NCI-H526 treated with DMSO at 0.1 percent for 48 hours (cell line): ENCODE measurements at regions not wholly inside any gene's neighbourhood (a gene's known extent, or its start where the extent isn't known, plus 50 kb on each side); places are given as distances from the start of the nearest gene placed in this dataset.
A peak's percentile ranks its signal among the peaks of the same experiment; 100 is the strongest.
"Not testable (repeated sequence)": the region's sequence is repeated elsewhere in the genome, so short reads cannot be mapped to it uniquely, and the experiment has no call there.

ENCODE experiments used
- DNase-seq: peaks from one replicate; lab custom pipeline; 2025; lab: John Stamatoyannopoulos, UW

DNA sequence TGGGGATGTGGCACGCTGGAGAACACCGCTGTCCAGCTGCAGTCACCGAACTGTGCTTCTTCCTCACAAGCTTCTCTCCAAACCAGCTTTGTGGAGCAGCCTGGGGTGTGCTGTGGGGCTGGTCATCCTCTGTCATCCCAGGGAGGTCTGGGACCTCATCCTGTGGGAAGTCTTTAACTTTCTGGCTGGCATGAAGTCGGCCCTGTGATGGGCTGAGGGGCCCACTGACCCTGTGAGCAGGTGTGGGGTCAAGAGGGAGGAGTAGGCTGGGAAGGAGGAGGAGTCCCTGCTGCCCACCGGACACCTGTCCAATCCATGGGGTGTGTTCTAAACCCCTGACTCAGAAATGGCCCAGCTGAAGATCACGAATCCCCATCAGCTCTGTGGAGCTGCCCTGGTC, 136.2 kb upstream of the SHH start:
- no peak for DNase-seq

DNA sequence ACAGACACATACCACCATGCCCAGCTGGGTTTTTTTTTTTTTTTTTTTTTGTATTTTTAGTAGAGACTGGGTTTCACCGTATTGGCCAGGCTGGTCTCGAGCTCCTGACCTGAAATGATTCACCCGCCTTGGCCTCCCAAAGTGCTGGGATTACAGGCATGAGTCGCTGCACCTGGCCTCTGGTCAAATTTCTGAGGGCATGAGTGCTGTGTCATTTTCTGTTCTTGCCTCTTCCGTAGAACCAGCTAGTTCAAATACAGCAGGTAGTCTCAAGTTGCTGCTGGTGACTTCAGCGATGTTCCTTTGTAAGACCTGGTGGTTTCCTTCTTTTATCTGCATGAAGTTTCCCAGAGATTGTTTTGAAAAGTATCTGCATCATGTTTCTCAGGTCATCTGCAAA, 134.8 kb upstream of the SHH start:
- no peak for DNase-seq

DNA sequence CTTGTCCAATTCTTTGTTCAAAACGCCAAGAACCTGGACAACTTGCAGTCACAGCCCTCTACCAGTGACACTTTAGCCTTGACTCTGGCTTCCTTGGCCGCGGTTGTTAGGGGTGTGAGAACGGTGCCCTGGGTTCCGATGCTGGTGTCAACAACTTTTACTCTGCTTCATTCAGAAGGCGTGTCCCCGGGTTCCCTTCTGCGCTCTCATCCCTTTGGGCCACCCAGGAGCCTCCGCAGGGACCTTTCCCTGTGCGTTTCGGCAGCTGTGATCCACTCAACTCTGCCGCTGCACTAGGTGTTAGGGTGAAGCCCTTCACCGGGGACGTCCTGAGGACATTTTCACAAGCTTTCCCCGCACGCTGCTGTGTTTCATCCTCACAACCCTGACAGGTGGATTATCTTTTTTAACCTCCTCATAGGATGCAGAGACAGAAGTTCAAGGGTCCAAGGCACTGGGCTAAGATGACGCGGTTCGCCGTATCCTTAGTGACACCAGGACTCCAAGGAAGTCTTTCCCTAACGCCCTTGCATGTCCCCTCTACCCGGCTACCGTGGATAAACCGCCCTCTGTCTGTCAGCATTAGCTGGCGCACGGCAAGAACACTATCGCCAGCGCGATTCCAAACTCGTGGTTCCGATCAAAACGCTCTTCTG, 133.5 kb upstream of the SHH start:
- DNase-seq = no peak

DNA sequence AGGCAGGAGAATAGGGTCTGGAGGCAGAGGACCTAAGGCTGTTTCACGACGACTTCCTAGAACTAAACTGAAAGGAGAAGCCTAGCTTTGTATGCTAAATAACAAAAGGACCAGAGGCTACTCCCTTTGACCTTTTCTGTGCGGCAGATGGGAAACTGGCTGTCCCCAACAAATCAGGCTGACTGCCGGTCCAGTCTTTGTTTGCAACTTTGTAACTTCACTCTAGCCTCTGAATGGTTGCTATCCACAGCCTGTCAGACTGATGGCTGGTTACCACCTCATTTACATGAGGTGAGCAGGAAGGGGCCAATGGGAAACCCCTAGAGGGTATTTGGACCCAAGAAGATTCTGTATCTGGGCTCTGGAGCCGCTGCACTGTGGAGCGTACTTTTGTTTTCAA, 132.6 kb upstream of the SHH start:
- no peak for DNase-seq

DNA sequence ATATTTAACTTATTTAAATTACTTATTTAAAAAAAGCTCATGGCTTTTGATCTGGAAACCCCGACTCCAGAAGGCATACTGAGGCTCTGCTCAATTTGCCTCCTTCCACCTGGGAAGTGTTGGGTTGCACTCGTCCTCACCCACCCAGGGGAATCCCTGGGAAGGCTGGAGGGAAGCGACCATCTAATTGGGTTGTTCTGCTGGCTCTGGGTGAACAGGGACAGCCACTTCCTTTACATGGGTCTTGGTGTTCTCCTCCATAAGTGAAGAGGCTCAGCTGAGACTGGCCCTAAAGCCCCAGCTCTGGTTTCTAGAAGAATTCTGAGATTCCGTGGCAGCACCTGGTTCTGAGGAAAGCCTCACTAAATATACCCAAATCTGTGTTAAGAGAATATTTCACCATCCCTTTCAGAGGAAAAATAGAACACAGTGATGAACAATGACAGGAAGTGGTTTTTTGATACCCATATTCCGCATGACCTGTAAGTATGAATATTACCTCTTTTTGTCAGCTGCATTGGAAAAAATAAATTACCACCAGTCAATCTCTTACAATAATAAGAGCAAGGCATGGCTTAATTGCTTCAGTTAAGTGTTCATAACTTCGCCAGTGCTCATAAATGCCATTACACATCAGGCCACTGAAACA, 131.1 kb upstream of the SHH start:
- DNase-seq = no peak

DNA sequence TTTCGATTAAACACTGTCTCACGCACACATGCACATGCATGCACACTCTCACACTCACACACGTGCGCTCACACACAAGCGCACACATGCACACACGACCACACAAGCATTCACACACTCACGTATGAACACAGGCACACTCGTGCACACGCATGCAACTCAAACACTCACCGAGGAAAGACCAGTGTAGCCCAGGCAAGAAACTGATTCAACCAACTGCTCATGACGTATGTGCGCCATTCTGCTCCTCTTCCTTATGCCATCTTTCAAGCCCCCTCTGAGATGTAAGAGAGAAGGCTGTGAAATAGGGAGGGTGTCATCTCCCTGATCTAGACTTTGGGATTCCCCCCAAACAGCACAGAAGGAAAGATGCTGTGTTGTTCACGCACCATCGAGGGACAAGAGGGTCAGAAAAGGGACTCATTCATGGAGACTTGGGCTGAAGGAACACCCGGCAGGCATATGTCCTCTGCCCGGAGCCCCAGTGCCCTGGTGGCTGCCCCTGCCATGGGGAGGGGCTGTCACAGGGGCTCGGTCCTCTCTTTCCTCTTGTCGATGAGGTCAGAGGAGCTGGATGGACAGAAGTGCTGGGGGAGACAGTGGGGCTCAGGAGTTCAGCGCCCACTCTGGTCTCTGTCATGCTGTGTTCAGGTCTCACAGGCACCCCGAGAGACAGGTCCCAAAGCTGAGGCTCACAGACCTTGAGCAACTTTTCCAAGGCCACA, 130.1 kb upstream of the SHH start:
- no peak for DNase-seq

DNA sequence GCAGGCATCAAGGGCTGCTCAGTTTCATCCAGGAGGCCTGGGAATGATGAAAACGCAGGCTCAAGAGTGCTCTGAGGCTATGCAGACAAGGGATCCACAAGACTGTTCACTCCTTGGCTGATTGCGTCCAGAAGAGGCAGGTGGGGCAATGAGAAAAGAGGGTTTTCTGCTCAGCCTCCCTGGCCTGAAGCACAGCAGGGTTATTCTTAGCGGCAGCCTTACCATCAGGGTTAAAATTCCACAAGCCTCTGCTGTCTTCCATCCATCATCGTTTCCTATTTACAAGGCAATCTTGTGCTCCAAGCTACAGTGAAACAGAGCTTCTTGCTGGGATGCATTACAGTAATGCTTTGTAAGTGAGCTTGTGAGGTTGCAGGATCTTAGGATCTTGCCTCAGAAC, 129.4 kb upstream of the SHH start:
- no peak for DNase-seq

DNA sequence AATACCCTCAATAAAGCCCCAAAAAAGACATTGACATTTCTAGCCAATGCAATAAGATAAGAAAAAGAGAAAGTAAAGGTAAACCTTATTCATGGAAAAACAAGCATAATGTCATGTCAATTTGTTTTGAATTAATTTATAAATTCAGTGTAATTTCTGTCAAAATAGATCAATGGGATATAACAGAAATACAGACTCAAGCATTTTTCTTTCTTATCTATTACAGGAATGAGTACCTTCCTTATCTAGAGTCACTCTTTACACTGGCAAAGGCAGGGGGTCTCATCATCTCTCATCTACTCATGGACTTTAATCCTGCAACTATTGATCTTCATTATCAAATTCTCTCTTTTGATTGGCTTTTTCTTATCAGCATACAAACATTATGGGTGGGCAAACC, 127.1 kb upstream of the SHH start:
- no peak for DNase-seq

DNA sequence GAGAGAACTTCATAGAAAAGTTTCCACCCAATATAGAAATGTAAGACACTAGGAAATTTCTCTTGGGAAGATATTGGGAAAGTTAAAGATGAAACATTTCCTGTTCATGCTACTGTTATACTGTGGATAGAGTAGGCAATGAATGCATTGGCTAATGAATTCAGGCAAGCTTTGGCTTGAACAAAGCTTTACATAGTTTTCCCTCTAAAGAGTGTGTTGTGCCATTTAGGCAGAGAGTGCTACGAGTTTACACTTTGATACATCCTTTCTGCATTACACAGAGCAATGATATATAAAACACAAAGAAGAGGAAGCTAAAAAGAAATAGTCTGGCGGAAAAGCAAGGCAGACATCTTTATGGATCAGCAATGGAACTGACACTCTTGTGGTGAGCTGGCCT, 125.9 kb upstream of the SHH start:
- no peak for DNase-seq

DNA sequence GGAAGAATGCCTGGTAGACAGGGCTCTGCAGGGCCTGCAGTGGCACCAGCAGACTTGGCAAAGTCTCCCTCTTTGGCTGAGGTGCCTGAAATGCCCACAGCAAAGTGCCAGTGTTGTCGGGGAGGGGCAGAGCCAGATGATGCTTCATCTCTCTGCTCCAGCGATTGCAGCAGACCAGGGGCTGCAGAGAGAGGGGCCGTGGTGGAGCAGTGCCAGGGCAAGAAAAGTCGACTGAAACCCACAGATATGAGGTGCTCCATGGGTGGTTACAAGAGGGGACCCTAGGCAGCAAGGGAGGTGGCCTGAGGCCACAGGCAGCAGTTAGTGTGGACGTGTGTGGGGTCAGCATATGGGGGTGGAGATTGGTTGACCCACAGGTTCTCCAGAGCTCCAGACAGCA, 123.5 kb upstream of the SHH start:
- no peak for DNase-seq

DNA sequence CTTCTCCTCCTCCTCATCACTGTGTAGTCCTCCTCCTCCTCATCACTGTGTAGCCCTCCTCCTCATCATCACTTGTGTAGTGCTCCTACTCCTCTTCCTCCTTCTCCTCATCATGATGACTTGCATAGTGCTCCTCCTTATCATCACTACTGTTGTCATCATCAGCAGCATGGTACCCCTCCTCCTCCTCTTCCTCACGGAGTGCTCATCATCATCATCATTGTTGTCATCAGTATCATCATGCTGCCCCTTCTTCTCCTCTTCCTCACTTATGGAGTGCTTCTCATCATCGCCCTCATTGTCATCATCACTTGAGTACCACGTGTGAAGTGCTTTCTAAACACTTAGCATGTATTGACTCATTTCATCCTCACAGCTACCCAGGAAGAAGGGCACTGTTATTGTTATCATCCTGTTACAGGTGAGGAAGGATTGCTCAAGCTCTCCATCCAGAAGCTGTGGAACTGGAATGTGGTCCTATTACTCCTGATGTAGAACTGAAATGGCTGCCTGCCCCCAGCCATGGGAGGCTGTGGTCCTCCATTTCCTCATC, 122.8 kb upstream of the SHH start:
- DNase-seq = no peak

DNA sequence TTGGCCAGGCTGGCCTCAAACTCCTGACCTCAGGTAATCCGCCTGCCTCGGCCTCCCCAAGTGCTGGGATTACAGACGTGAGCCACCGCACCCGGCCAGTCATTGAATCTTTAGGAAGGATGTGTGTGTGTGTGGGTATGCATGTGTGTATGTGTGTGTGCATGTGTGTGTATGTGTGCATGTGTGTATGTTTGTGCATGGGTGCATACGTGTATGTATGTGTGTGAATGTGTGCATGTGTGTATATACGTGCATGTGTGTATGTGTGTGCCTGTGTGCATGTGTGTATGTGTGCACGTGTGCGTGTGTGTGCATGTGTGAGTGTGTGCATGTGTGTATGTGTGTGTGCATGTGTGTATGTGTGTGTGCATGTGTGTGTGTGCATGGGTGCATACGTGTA, 120.1 kb upstream of the SHH start:
- DNase-seq = not testable (repeated sequence)

DNA sequence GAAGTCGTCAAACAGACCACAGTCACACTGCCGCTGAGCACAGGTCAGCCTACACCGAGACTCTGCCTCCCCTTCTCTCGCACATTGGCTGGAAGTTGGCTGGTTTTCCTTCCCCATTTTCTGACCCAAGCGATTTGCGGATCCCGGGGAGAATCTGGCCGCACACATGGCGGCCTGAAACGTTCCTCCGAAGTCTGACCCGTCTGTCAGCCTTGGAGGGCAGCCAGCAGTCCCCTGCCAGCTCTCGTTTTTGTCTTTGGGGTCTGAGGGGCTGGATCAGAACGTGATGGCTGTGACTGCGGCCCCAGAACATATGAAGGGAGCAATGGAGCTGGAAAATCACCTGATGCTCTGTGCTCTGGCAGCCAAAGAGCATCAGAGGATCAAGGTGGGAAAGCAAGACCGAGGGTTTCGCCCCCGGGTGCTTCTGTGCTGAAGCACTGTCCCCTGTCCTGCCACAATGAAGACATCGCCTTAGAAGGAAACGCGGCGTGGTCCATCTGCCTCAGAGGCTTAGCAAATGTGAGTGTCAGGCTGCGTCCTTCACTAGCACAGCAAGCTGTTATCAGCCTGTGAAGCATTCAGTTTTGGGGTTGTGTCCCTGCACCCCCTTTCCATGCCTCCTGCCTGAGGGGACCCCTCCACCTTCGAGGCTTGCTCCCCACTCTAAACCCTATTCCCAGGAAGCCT, 119.3 kb upstream of the SHH start:
- DNase-seq = no peak

DNA sequence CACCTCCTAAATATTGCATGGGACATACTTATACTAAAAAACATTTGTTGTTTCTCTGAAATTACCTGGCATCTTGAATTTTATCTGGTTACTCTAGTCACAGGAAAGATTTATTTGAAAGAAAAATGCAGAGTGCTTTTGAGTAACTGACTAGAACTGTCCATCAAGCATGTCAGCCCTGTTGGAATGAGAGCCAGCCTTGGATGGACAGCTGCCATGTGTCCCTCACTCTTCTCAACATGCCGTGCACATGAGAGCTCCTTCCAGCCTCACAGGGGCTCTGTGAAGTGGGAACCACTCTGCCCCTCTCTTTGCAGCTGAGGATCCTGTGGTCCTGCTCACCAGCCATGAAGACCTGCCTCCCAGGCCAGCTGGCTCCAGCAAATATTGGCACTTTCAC, 118.3 kb upstream of the SHH start:
- DNase-seq = no peak

DNA sequence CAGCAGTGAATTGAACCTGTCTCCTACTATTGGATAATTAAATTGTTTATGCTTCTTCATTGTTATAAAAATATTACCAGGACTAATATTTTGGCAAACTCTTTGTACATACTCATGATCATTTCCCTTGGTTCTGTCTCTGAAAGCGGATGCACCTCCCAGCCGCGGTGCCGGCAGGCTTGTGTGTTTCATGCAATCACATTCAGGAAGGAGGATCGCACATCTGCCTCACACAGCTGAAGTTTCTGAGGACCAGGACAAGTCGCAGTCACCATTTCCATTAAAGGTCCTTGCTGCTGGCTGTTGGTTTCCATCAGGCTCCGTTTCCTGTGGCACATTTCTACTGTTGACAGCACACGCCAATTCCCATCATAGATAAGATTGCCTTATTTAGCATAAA, 117.8 kb upstream of the SHH start:
- DNase-seq = no peak

DNA sequence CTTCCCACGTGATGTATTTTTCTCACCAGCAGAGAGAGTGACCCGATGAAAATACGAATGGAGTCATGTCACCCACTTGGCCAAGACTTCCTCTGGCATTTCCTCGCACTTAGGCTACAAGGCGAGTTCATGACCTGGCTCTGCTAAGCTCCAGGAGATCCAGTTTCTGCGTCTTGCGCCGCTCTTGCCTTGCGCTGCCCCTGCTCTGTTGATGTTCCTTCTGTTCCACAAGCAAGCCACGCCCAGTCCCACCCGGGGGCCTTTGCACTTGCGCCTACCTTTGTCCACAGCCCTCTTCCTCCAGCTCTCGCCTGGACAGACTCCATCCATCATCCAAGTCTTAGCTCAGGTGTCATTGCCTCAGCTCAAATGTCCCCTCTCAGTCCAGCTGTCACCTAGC, 116.3 kb upstream of the SHH start:
- no peak for DNase-seq

DNA sequence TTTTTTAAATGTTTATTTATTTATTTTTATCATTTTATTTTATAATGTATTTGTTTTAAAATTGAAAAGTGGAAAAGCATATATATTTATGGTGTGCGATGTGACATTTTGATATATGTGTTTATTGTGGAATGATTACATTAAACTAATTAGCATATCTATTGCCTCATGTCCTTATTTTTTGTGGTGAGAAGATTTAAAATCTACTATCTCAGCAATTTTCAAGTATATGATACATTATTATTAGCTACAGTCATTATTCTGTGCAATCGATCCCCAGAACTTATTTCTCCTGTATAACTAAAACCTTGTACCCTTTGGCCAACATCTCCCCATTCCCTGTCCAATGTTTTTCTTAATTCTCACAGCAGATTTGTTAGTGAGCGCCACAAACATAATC, 115.6 kb upstream of the SHH start:
- DNase-seq = no peak

DNA sequence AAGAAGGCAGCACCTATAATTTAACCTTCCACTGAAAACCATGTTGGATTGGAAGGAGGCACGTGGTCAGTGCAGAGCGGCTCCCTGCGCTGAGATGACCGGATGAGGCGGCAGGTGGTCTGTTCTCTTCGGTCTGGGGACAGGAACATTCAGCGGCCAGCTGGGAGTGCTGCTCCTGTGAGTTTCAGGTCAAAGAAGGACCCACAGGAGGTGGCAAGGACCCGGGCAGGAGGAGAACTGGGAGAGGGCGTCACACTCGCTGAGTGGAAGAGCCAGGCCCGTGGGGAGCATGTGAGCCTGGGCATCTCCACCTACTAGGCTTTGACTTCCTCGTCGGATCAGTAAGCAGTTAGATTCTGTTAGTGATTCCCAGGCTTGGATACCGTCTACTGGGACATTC, 113.4 kb upstream of the SHH start:
- DNase-seq = no peak

DNA sequence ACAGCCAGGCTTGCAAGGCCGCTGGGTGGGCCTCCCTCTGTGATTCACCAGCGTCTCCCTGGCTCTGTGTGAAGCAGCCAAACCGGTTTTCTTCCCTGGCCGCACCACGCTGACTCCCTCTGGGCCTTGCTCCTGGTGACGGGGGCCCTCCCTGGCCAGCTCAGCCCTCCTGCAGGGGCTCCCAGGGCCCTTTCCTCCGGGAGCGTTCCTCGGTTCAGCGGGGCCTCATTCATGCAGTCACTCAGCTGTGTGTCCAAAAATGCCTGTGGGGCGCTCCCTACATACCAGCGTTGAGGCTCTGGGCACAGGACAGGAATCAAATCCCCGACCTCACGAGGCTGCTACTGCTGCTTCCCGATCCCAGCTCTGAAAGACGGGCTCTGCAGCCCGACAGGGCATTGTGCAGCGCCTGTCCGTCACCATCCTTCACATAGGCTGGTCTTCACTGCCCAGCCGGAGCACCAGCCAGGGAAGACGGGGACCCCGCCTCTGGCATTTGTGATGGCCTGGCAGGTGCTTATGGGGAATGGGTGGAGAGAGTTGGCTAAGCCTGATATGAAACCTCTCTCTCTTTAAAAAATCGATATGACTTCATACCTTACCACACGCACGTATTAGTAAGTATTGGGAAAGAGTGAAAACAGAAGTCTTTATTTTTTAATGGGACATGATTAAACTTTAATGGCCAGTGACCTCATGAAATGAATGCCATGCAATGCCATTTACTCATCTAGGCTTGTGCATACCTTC, 110.0 kb upstream of the SHH start:
- peak; percentile 77 for DNase-seq

DNA sequence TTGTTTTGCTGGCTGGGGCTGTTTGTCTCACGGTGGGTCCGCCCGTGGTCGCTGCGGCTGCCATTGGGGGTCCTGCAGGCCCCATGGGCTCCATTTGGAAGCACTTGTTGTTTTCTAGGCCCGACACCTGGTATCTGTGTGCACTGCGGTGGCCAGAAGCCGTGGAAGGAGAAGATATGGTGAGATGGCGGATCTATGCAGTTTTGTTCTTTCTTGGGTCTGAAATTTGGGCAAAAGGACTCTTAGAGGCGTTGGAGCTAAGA, 109.5 kb upstream of the SHH start:
- DNase-seq = no peak

DNA sequence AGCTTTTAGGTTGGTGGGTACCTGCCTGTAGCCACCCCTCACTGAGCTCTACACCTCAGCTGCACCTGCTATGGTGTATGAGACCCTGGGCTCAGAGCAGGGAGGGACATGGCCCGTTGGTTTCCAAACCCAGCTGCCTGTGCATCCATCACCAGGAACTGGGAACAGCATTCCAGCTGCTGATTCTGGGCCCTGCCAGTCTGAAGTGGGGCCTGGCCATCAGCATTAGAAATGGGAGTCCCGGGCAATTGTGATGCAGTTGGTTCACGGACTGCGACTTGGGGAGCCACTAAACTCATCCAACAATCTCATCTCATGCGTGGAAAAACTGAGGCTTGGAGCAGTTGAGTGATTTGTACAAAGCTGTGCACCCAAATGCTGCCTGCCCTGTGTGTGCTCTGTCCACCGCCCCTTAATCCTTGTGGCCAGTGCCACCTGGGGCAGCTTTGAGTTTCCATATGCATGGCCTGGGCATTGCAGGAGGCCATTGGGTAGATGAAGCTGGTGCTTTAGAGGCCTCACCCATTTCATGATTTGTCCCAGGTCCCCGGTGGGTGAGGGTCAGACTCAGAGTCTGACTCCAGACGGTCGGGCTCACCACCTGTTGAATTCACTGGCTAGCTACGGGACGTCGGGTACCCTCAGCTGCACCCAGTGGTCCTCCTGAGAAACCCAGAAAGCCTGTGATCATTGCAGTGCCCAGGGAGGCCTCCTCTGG, 109.0 kb upstream of the SHH start:
- no peak for DNase-seq

DNA sequence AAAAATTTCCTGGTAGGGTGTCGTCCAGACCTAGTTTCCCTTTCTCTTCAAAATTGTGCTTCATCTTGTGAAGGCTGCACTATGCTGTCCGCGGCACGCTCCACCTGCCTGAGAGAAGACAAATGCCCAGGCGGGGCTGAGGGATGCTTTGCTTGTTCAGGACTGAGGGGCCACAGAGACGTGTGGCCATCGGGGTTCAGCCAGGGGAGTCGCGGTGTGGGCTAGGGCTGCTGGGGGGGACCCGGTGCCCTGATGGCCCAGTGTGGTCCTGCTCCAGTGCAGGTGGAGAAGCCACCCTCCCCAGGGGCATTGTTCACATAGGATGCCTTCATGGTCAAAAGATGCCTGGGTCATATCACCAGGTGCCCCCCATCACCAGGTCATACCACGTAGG, 107.8 kb upstream of the SHH start:
- no peak for DNase-seq
